ENCODE measurements at regions not wholly inside any gene's neighbourhood (a gene's known extent, or its start where the extent isn't known, plus 50 kb on each side); places are given as distances from the start of the nearest gene placed in this dataset.

DNA sequence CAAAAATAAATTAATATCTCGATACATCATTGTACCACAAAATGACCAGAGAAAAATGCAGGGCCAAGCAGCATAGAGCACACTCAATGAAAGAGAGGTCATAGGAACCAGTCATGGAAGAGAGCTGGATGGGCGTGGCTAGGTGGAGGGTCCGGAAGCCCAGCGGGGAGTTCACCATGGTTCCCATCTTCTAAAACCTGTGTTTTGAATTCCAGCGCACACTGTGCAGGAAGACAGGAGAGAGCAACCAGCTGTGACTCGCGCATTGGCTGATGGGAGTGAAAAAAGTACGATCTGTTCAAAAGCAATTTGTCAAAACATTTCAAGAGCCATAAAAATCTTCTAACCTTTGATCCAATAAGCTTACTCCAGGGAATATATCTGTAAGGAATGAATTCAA is 125.2 kb upstream of the NANOS1 start:
- TF ChIP-seq ESRRA (IDR thresholded peaks at IDR 0.05; ENCODE audit: borderline replicate concordance, low read length) = no peak
- TF ChIP-seq, protein P1, sequence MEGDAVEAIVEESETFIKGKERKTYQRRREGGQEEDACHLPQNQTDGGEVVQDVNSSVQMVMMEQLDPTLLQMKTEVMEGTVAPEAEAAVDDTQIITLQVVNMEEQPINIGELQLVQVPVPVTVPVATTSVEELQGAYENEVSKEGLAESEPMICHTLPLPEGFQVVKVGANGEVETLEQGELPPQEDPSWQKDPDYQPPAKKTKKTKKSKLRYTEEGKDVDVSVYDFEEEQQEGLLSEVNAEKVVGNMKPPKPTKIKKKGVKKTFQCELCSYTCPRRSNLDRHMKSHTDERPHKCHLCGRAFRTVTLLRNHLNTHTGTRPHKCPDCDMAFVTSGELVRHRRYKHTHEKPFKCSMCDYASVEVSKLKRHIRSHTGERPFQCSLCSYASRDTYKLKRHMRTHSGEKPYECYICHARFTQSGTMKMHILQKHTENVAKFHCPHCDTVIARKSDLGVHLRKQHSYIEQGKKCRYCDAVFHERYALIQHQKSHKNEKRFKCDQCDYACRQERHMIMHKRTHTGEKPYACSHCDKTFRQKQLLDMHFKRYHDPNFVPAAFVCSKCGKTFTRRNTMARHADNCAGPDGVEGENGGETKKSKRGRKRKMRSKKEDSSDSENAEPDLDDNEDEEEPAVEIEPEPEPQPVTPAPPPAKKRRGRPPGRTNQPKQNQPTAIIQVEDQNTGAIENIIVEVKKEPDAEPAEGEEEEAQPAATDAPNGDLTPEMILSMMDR (IDR thresholded peaks at IDR 0.05) = no peak
- TF ChIP-seq FOSL2 (IDR thresholded peaks at IDR 0.05) = no peak
- TF ChIP-seq FOSL2 (CRISPR knock-in tag; IDR thresholded peaks at IDR 0.05) = no peak
